ENCODE measurements at regions not wholly inside any gene's neighbourhood (a gene's known extent, or its start where the extent isn't known, plus 50 kb on each side); places are given as distances from the start of the nearest gene placed in this dataset.

- Histone ChIP-seq H4K20me1 (ENCODE audit: control insufficient read depth, extremely low read depth, insufficient read depth, low read length) (no peaks in the 10 kb centered on the region), H3K79me2 (ENCODE audit: control insufficient read depth, insufficient read depth, low read length) (no peaks in the 10 kb centered on the region), H2AFZ (ENCODE audit: control insufficient read depth, low read length) (no peak overlapping the region), H3K9ac (ENCODE audit: control insufficient read depth, extremely low read depth, insufficient read depth, low read length) (no peak overlapping the region), H3K36me3 (ENCODE audit: control insufficient read depth in 2 of 2, extremely low read depth in 1 of 2, insufficient read depth in 2 of 2, low read length in 2 of 2) (no peaks in the 10 kb centered on the region), H3K9me3 (ENCODE audit: control insufficient read depth, low read depth, low read length) (no peaks in the 10 kb centered on the region), H3K27ac (ENCODE audit: control insufficient read depth, insufficient read depth, low read length) (no peak overlapping the region), H3K4me1 (ENCODE audit: control insufficient read depth, extremely low read depth, insufficient read depth, low read length) (no peaks in the 10 kb centered on the region), H3K27me3 (ENCODE audit: control insufficient read depth, extremely low read depth, insufficient read depth, low read length) (no peaks in the 10 kb centered on the region), H3K4me3 (ENCODE audit: control insufficient read depth in 2 of 3, extremely low read depth in 1 of 3, insufficient read depth in 2 of 3, low read depth in 1 of 3, low read length in 3 of 3) (no peak overlapping the region), H3K9me1 (ENCODE audit: control insufficient read depth, extremely low read depth, insufficient read depth, low read length) (no peaks in the 10 kb centered on the region), H3K4me2 (ENCODE audit: control insufficient read depth, extremely low read depth, insufficient read depth, low read depth, low read length) (no peak overlapping the region)
- dilution Hi-C loops (cut with MboI; ENCODE audit: extremely low pct_ligation_motif_present, low sequenced_read_pairs): no loop called here
- TF ChIP-seq EZH2 (IDR thresholded peaks at IDR 0.05; ENCODE audit: low read length): no peak
- TF ChIP-seq, protein P1, sequence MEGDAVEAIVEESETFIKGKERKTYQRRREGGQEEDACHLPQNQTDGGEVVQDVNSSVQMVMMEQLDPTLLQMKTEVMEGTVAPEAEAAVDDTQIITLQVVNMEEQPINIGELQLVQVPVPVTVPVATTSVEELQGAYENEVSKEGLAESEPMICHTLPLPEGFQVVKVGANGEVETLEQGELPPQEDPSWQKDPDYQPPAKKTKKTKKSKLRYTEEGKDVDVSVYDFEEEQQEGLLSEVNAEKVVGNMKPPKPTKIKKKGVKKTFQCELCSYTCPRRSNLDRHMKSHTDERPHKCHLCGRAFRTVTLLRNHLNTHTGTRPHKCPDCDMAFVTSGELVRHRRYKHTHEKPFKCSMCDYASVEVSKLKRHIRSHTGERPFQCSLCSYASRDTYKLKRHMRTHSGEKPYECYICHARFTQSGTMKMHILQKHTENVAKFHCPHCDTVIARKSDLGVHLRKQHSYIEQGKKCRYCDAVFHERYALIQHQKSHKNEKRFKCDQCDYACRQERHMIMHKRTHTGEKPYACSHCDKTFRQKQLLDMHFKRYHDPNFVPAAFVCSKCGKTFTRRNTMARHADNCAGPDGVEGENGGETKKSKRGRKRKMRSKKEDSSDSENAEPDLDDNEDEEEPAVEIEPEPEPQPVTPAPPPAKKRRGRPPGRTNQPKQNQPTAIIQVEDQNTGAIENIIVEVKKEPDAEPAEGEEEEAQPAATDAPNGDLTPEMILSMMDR (optimal IDR thresholded peaks at IDR 0.05 in 1 of 3, IDR thresholded peaks at IDR 0.05 in 1 of 3, conservative IDR thresholded peaks at IDR 0.05 in 1 of 3; ENCODE audit: extremely low read depth in 1 of 3, insufficient read depth in 2 of 3, low read length in 3 of 3): no peak
- DNase-seq (ENCODE audit: low read depth, low spot score): no peak
- no peak for FAIRE-seq
These were observed 457.6 kb downstream of the CMPK2 start for GRCh38 chr2:6408057-6408456.

- Histone ChIP-seq H3K9ac (ENCODE audit: control insufficient read depth, extremely low read depth, insufficient read depth, low read length) (no peak overlapping the region), H3K4me3 (ENCODE audit: control insufficient read depth in 2 of 3, extremely low read depth in 1 of 3, insufficient read depth in 2 of 3, low read depth in 1 of 3, low read length in 3 of 3) (no peak overlapping the region), H3K27ac (ENCODE audit: control insufficient read depth, insufficient read depth, low read length) (no peak overlapping the region), H3K4me2 (ENCODE audit: control insufficient read depth, extremely low read depth, insufficient read depth, low read depth, low read length) (no peak overlapping the region), H3K9me3 (ENCODE audit: control insufficient read depth, low read depth, low read length) (no peaks in the 10 kb centered on the region), H4K20me1 (ENCODE audit: control insufficient read depth, extremely low read depth, insufficient read depth, low read length) (no peaks in the 10 kb centered on the region), H2AFZ (ENCODE audit: control insufficient read depth, low read length) (no peak overlapping the region), H3K36me3 (ENCODE audit: control insufficient read depth in 2 of 2, extremely low read depth in 1 of 2, insufficient read depth in 2 of 2, low read length in 2 of 2) (no peaks in the 10 kb centered on the region), H3K79me2 (ENCODE audit: control insufficient read depth, insufficient read depth, low read length) (no peaks in the 10 kb centered on the region), H3K9me1 (ENCODE audit: control insufficient read depth, extremely low read depth, insufficient read depth, low read length) (no peaks in the 10 kb centered on the region), H3K4me1 (ENCODE audit: control insufficient read depth, extremely low read depth, insufficient read depth, low read length) (no peaks in the 10 kb centered on the region), H3K27me3 (ENCODE audit: control insufficient read depth, extremely low read depth, insufficient read depth, low read length) (no peaks in the 10 kb centered on the region)
- FAIRE-seq (no peak), DNase-seq (ENCODE audit: low read depth, low spot score) (no peak)
- dilution Hi-C loops (cut with MboI; ENCODE audit: extremely low pct_ligation_motif_present, low sequenced_read_pairs): no loop called here
- no peak for TF ChIP-seq EZH2 (IDR thresholded peaks at IDR 0.05; ENCODE audit: low read length)
- TF ChIP-seq, protein P1 (optimal IDR thresholded peaks at IDR 0.05 in 1 of 3, IDR thresholded peaks at IDR 0.05 in 1 of 3, conservative IDR thresholded peaks at IDR 0.05 in 1 of 3; ENCODE audit: extremely low read depth in 1 of 3, insufficient read depth in 2 of 3, low read length in 3 of 3): no peak
These were observed 455.4 kb downstream of the CMPK2 start for GRCh38 chr2:6410313-6410712.
